EH (cell line): ENCODE measurements at regions not wholly inside any gene's neighbourhood (a gene's known extent, or its start where the extent isn't known, plus 50 kb on each side); places are given as distances from the start of the nearest gene placed in this dataset.

Experiments
- DNase-seq: peaks from one replicate; pipeline ENCODE4 v3.0.0-alpha.2; 2015; ENCODE audit warnings: low read depth

DNA sequence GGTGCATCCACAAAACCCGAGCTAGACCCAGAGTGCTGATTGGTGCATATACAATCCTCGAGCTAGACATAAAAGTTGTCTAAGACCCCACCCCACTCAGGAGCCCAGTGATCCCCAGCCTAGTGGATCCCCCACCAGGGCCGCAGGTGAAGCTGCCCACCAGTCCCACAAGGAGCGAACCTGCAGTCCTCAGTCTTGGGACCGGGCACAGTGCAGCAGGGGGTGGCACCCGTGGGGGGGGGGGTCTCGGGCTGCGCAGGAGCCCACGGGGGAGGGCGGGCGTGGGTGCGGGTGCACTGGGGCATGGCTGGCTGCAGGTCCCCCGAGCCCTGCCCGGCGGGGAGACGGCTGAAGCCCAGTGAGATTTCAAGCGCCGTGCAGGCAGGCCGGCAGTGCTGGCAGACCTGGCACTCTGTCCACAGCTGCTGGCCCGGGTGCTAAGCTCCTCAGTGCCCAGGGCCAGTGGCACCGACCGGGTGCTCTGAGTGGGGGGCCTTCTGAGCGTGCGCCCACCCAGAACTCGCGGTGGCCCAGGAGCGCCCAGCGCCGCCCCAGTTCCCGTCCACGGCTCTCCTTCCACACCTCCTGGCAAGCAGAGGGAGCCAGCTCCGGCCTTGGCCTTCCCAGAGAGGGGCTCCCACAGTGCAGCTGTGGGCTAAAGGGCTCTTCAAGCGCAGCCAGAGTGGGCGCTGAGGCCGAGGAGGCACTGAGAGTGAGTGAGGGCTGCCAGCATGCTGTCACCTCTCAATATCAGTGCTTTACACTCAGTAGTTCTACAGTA, 989.1 kb downstream of the FAM181B start:
- no peak for DNase-seq

- no peak for DNase-seq
These were observed 1008.0 kb downstream of the FAM181B start for GRCh38 chr11:81725701-81726100.

DNA sequence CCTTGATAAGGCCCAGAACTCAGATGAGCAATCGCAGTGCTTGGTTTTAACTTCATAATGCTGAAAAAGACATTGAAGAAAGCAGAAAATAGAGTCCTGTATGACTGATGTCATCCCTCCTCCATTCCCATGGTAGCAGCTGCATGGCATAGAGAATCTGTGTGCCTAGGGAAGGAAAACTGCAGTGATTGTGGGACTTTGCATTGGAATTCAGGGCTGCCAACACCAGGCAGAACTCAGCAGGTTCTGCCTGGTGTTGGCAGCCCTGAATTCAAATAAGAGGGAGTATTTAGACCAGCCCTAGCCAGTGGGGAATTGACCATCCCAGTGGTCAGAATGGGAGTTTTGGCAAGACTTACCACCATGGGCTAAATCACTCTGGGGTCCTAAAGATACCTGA, 1016.0 kb downstream of the FAM181B start:
- DNase-seq: no peak

DNA sequence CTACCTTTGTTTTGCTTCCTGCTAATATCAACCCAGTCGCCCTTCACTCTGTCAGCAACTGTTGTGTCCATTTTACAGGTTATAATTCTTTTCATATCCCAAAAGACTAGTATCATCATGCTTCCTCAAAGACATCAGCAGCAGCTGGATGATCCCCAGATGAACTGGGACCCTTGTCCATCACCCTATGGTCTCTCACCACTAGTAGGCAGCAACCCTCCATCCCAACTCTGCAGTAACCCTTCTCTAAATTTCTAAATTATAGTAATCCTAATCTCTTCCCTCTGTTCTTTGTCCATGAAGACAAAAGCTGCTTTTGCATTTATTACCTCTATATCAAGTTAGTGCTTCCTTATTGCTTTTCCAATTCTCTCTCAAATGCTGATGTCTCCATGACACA, 1025.8 kb downstream of the FAM181B start:
- no peak for DNase-seq

- no peak for DNase-seq
These were observed 1028.4 kb downstream of the FAM181B start for GRCh38 chr11:81705283-81705682.

DNA sequence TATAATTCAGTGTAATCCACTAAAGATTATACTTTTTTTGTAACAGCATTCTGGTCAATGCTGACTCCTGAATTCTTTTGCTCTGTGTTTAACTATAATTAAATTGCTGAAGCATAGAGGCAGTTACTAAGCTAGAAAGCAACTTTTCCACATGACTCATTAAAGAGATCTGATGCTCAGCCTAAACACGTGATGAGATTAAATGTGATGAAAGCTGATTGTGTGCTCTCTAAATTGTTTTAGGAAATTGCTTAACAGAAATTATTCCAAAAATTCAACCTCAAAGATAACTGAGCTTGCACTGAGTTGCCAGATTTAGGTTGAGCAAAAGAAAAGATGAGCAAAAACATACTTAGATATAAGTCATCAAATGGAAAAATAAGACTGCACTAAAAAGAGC, 1033.6 kb downstream of the FAM181B start:
- no peak for DNase-seq

DNA sequence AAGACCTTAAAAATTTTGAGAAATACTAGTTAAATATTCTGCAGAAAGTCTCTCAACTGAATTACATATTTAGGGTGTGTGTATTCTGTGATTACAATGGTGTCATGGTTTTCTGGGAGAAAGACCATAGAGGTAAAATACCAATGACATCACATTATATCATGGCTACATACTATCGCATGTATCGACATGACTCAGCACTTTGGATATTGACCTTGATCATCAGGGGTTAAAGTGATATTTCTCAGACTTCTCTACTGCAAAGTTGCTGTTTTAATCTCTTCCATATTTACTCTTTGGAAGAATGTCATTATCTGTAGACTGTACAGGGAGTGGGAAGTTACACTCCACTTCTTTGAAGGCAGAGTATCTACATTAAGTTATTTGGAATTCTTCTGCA, 1046.6 kb downstream of the FAM181B start:
- no peak for DNase-seq

DNA sequence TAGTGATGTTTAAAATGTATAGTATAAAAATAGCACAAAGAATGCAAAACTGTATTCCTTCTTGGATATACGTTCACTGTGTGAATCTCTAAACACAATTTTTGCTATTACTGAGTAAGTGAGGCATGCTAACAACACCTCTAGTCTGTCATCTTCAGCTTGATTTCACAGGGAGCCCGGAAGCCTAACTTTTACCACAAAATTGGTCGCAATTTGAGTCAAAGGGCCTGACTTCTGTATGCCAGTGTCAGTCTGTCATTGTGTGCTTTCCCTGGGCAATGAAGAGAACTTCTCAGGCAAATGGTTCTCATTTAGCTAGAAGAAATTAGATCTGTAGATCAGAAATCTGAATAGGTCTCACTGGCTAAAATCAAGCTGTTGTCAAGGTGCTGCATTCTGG, 1059.5 kb downstream of the FAM181B start:
- no peak for DNase-seq

DNA sequence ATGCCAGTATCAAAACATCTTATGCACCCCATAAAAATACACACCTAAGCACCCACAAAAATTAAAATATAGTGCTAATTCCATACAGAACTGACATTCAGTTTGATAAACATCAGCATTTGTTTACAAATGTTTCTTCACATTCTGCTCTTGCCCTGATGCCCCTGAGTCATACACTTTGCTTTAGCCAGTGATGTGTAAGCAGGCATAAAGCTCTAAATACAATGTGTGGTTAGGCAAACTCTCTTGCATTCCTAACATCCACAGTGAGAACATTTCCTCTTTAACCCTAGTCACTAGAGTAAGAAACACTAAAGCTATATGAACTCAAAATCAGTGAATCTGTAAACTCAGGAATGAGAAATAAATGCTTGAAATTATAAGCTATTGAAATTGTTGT, 1060.7 kb downstream of the FAM181B start:
- no peak for DNase-seq

GRCh38 chr11:81669935-81670543, 1063.6 kb downstream of the FAM181B start:
- no peak for DNase-seq

GRCh38 chr11:81658722-81659121, 1074.9 kb downstream of the FAM181B start:
- DNase-seq: no peak

DNA sequence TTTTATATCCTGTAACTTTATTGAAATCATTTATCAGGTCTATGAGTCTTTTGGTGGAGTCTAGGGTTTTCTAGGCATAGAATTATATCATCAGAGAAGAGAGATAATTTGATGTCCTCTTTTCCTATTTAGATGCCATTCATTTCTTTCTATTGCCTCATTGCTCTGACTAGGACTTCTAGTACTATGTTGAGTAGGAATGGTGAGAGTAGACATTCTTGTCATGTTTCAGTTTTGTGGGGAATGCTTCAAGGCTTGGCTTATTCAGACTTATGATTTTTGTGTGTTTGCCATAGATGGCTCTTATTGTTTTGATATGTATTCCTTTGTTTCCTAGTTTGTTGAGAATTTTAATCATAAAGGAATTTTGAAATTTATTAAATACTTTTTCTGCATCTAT, 1078.3 kb downstream of the FAM181B start:
- no peak for DNase-seq

GRCh38 chr11:81647374-81647773, 1086.3 kb downstream of the FAM181B start:
- DNase-seq: no peak

- DNase-seq: peak; percentile 1
These were observed 1089.3 kb downstream of the FAM181B start for GRCh38 chr11:81644239-81644840.

DNA sequence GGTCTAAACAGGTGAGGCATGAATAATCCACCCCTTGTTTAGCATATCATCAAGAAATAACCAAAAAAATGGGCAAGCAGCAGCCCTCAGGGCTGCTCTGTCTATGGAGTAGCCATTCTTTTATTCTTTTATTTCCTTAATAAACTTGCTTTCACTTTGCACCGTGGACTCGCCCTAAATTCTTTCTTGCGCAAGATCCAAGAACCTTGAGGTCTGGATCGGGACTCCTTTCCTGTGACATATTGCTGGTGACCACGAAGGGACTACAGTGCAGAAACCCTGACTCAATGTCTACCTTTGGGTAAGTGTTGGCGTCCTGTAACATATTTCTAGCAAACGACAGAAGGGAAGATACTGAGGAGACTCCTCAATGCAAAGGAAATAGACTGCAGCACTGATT, 1099.2 kb downstream of the FAM181B start:
- DNase-seq: no peak

GRCh38 chr11:81602508-81602907, 1131.2 kb downstream of the FAM181B start:
- DNase-seq: no peak

DNA sequence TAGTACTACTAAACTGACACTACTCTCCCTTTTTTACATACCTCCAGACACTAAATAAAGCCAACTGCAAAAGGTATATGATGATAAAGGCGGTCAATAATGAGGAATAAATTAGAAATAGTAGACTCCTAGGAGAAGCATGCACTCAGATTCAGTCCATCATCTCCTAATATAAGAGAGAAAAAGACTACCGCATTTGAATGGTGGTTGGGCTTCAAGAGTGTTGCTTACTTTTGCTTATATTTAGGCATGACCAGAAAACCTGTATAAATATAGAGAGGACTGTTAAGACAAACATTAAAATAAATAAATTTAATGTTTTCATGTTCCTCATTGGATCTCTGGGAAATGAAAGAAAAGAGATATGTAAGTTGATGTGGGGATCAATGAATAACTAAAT, 1137.0 kb downstream of the FAM181B start:
- DNase-seq: no peak

GRCh38 chr11:81585390-81585933, 1148.2 kb downstream of the FAM181B start:
- no peak for DNase-seq

- no peak for DNase-seq
These were observed 1154.3 kb downstream of the FAM181B start for GRCh38 chr11:81579339-81579738.

GRCh38 chr11:81578571-81578970, 1155.1 kb downstream of the FAM181B start:
- no peak for DNase-seq

- no peak for DNase-seq
These were observed 1159.4 kb downstream of the FAM181B start for GRCh38 chr11:81574301-81574700.

DNA sequence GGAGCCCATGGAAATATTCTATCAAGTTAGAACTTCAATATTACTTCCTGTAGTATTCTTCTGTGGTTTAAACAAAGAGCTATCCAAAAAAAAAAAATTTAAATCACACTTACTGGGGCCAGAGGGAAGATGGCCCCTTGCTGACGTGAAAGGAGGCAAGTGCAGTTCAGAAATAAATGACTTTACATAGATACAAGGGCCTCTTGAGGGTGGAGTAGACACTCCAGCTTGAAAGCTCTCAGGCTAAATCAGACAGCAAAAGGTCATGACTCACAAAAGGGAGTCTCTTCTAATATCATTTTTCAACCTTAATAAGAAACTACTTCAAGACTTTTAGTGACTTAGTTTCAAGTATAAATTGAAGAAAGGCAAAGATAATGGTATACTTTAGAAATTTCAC, 1160.3 kb downstream of the FAM181B start:
- no peak for DNase-seq

GRCh38 chr11:81570669-81571068, 1163.0 kb downstream of the FAM181B start:
- no peak for DNase-seq
